ENCODE measurements at regions not wholly inside any gene's neighbourhood (a gene's known extent, or its start where the extent isn't known, plus 50 kb on each side); places are given as distances from the start of the nearest gene placed in this dataset.
"Not testable (repeated sequence)": the region's sequence is repeated elsewhere in the genome, so short reads cannot be mapped to it uniquely, and the experiment has no call there.

- DNase-seq (ENCODE audit: low read depth in 3 of 3), result no peak
Measured at GRCh38 chr14:27228053-27228452, 630.2 kb upstream of the NOVA1 start.

- DNase-seq (ENCODE audit: low read depth in 3 of 3), result no peak
Measured at GRCh38 chr14:27234331-27234730, 636.5 kb upstream of the NOVA1 start.

GRCh38 chr14:27236601-27237000 lies 638.8 kb upstream of the NOVA1 start:
- DNase-seq (ENCODE audit: low read depth in 3 of 3), result no peak

- no peak for DNase-seq (ENCODE audit: low read depth in 3 of 3)
Measured at GRCh38 chr14:27242874-27243273, 645.0 kb upstream of the NOVA1 start.

DNA sequence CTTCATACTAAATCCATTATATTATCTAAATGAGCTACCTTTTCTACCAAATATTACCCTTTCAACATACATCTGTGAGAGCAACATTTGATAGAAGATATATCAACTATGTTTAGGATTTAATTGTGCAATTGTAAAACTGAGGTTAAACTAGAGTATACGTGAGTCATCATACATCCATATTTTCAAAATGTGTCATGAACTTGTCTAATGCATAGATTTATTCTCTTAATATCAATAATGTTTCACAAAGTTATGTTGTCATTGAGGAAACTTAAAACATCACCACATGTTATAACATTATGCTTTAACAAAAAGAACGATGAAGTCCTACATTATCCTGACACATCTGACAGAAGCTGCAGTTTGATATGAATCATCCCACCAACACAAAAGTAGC lies 645.5 kb upstream of the NOVA1 start:
- DNase-seq (ENCODE audit: low read depth in 3 of 3), result no peak

DNA sequence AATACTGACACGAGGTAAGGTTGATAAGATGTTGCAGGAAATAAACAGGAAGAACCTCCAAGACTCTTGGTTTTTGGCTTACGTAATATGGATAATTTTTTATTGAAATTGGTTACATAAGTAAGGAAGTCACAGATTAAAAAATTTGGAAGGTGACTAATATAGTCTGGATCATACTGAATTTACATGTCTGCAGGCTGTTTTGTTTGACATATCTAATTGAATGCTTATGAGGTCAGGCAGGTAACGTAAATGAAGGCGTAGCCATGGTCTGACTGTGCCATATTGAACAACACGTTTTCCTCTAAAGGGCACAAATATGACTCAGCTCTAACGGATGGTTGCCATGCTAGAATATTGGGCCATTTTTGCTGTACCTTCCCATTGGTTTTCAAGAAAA lies 648.1 kb upstream of the NOVA1 start:
- DNase-seq (ENCODE audit: low read depth in 3 of 3), result no peak

- no peak for DNase-seq (ENCODE audit: low read depth in 3 of 3)
Measured at GRCh38 chr14:27253966-27254365, 656.1 kb upstream of the NOVA1 start.

- DNase-seq (ENCODE audit: low read depth in 3 of 3), result no peak
Measured at GRCh38 chr14:27256805-27257204, 659.0 kb upstream of the NOVA1 start.

- DNase-seq (ENCODE audit: low read depth in 3 of 3), result no peak
Measured at GRCh38 chr14:27267876-27268275, 670.0 kb upstream of the NOVA1 start.

- no peak for DNase-seq (ENCODE audit: low read depth in 3 of 3)
Measured at GRCh38 chr14:27270716-27271115, 672.9 kb upstream of the NOVA1 start.

DNA sequence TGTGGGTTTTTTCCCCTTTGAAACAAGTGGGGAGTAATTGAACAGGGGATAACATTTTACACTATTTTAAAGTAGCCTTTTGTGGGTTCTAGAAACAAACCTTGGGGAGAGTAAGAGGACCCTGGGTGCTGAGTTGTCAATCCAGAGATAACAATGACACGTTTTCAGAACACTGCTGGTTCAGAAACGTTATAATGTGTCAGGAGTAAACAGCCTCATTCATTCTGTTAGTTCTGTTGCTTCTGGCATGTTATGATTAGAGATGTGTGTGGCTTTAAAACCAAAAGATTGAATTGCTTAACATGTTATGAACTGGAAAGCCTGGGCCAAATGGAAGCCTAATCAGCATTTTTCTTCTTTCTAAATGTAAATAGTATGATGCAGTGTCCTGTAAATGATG lies 680.5 kb upstream of the NOVA1 start:
- DNase-seq (ENCODE audit: low read depth in 3 of 3), result no peak

GRCh38 chr14:27305441-27305945 lies 707.7 kb upstream of the NOVA1 start:
- DNase-seq (ENCODE audit: low read depth in 3 of 3), result no peak

DNA sequence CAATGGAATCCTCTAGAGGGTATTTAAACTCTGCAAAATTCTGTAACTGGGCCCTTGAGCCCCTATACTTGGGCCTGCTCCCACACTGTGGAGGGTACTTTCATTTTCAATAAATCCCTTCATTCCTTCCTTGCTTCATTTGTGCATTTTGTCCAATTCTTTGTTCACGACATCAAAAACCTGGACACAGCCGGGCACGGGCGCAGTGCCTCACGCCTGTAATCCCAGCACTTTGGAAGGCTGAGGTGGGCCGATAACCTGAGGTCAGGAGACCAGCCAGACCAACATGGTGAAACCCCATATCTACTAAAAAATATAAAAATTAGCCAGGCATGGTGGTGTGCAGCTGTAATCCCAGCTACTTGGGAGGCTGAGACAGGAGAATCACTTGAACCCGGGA lies 714.9 kb upstream of the NOVA1 start:
- DNase-seq (ENCODE audit: low read depth in 3 of 3), result not testable (repeated sequence)

GRCh38 chr14:27314231-27314630 lies 716.4 kb upstream of the NOVA1 start:
- no peak for DNase-seq (ENCODE audit: low read depth in 3 of 3)

DNA sequence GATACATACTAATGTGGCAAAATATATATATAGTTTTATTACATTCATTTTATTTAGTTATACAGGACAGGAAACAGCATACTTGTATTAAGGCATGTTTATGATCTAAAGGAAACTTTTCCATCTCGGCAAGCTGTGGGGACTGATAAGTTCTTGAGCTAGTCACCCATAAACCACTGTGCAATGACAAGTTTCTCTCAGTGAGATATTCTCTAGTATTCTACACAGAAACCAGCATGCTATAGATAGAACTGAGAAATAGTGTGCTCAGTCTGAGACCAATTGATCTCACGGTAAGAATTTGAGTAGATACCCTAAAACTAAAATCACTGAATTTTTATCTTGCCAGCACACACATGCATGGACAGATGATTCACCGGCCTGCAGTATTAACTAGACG lies 717.6 kb upstream of the NOVA1 start:
- DNase-seq (ENCODE audit: low read depth in 3 of 3), result no peak

GRCh38 chr14:27315947-27316346 lies 718.1 kb upstream of the NOVA1 start:
- DNase-seq (ENCODE audit: low read depth in 3 of 3), result no peak

DNA sequence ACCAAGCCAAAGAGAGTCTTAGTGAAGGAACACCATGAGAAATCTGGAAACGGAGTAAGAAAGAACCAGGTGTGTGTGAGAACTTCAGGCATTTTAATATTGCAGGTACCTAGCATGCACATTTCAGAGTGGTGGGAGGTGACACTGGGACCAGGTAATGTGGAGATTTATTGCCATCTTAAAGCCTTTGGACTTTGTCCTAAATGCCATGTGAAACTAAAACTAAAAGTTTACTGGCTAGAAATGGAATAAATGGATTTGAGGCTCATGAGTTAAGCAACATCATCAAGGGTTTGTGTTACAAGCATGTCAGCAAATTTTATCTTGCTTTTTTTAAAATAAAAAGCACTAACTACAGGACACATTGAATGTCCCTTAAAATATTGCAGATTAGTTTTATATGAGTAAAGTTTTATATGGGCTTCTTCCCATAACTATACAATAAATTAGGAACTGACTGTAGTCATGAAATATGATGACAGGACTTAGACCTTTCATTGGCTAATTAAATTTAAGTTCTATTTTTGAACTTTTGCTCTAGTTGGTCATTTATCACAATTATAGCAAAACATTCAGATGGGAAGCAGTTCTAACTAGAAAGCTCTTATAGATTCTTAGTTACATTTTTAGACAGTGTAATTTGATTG lies 721.1 kb upstream of the NOVA1 start:
- no peak for DNase-seq (ENCODE audit: low read depth in 3 of 3)

DNA sequence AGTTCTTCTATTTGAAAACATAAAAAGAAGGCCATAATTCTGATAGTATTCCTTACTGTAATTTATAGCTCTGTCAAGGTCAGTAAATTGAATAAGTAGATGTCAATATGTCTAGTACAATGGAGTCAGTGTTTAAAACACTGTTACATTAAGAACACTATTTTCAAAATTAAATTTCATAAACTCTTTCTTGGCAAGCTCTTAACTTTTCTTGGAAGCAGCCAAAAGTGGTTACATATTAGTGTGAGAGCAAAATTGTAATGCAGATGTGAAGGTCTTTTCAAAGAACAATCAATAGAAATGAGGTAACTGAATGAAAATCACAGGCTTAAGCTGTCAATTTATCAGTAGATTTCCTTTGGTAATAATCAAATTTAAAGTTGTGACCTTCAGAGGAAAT lies 722.4 kb upstream of the NOVA1 start:
- no peak for DNase-seq (ENCODE audit: low read depth in 3 of 3)

- no peak for DNase-seq (ENCODE audit: low read depth in 3 of 3)
Measured at GRCh38 chr14:27327095-27327494, 729.3 kb upstream of the NOVA1 start.

DNA sequence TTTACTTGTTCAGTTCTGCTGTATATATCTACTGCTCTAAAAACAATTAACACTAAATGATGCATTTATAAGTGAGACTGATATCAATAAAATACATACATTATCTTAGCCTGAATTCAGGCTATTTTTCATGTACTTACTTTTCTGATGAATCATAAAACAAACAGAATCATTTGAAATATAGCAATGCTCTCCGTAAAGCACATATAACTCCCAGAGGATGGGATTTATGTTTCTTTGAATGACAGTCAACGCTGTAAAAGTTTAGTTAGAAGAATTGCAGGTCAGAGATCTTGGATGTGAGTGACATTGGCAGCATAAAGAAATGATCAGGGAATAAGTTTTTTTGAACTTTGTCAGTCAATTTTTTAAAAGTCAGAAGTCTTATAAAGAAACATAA lies 740.2 kb upstream of the NOVA1 start:
- no peak for DNase-seq (ENCODE audit: low read depth in 3 of 3)

DNA sequence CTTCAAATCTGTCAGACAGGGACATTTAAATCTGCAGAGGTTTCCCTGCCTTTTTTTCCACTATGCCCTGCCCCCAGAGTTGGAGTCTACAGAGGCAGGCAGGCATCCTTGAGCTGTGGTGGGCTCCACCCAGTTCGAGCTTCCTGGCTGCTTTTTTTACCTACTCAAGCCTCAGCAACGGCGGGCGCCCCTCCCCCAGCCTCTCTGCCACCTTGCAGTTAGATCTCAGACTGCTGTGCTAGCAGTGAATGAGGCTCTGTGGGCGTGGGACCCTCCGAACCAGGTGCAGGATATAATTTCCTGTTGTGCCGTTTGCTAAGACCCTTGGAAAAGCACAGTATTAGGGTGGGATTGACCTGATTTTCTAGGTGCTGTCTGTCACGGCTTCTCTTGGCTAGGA lies 765.2 kb upstream of the NOVA1 start:
- not testable (repeated sequence) for DNase-seq (ENCODE audit: low read depth in 3 of 3)

- DNase-seq (ENCODE audit: low read depth in 3 of 3), result no peak
Measured at GRCh38 chr14:27366596-27366995, 768.8 kb upstream of the NOVA1 start.

GRCh38 chr14:27367345-27367744 lies 769.5 kb upstream of the NOVA1 start:
- DNase-seq (ENCODE audit: low read depth in 3 of 3), result no peak

- no peak for DNase-seq (ENCODE audit: low read depth in 3 of 3)
Measured at GRCh38 chr14:27370074-27370473, 772.2 kb upstream of the NOVA1 start.

All from stimulated activated CD4-positive, alpha-beta T cell treated with anti-CD3 and anti-CD28 coated beads, TNF-alpha, amount 100 ng/mL, for 24 hours (primary cell).